ENCODE measurements at regions not wholly inside any gene's neighbourhood (a gene's known extent, or its start where the extent isn't known, plus 50 kb on each side); places are given as distances from the start of the nearest gene placed in this dataset.

- TF ChIP-seq POLR2A (IDR thresholded peaks at IDR 0.05), result no peak
- TF ChIP-seq CTCF (IDR thresholded peaks at IDR 0.05), result no peak
These were observed 600.4 kb downstream of the CCDC171 start for GRCh38 chr9:16153221-16153620.

Measured in tibial nerve (tissue), 3 donors.